ENCODE measurements at regions not wholly inside any gene's neighbourhood (a gene's known extent, or its start where the extent isn't known, plus 50 kb on each side); places are given as distances from the start of the nearest gene placed in this dataset.
A peak's percentile ranks its signal among the peaks of the same experiment; 100 is the strongest.

- FAIRE-seq: no peak
- ChIA-PET CTCF (ENCODE audit: low intra/inter-chr PET ratio, low total read pairs) (no interaction called here), POLR2A (no interaction called here)
- Histone ChIP-seq H2AFZ (ENCODE audit: low read length) (no peak overlapping the region), H3K27me3 (ENCODE audit: control insufficient read depth in 1 of 2, insufficient read depth in 2 of 2, low read length in 2 of 2) (peaks cover 1 to 12% of the 10 kb centered on the region in 2 experiments; a peak in 3 of 5 replicates), H3K4me2 (ENCODE audit: low read depth, low read length) (no peak overlapping the region), H3K9ac (ENCODE audit: insufficient read depth, low read depth, low read length) (no peak overlapping the region), H3K9me3 (ENCODE audit: low read length) (no peaks in the 10 kb centered on the region), H3K4me3 (replicated peaks in 1 of 3; ENCODE audit: insufficient read depth in 1 of 3, low read depth in 2 of 3, low read length in 3 of 3) (no peak overlapping the region), H3K36me3 (replicated peaks in 1 of 2; ENCODE audit: control insufficient read depth in 1 of 2, insufficient read depth in 2 of 2, low read length in 2 of 2) (no peaks in the 10 kb centered on the region), H3K4me1 (ENCODE audit: insufficient read depth, low read length) (no peaks in the 10 kb centered on the region), H3K79me2 (ENCODE audit: insufficient read depth, low read length) (no peaks in the 10 kb centered on the region), H3K27ac (ENCODE audit: extremely low read length, insufficient read depth, low read length) (no peak overlapping the region), H4K20me1 (ENCODE audit: insufficient read depth, low read length) (no peaks in the 10 kb centered on the region)
- no TSS peak for BruUV-seq (replicated peaks)
- no peak for DNase-seq (ENCODE audit: low spot score)
- in situ Hi-C loops (cut with HindIII; ENCODE audit: extremely low pct_ligation_motif_present, low pct_unique_long_range_greater_than_20kb) (no loop called here), intact Hi-C loops (cut with micrococcal nuclease; ENCODE audit: unreplicated experiment) (no loop called here)
- TF ChIP-seq ZNF3 (CRISPR knock-in tag; IDR thresholded peaks at IDR 0.05): no peak
- no peak for TF ChIP-seq ZNF441 (CRISPR knock-in tag; IDR thresholded peaks at IDR 0.05; ENCODE audit: borderline replicate concordance)
- peak in 1 of 2 experiments; percentile 49; a peak in 2 of 4 replicates for TF ChIP-seq MAFK (conservative IDR thresholded peaks at IDR 0.05 in 1 of 2, IDR thresholded peaks at IDR 0.05 in 1 of 2; ENCODE audit: low read length in 2 of 2)
- no peak for TF ChIP-seq ZFP36L2 (CRISPR knock-in tag; IDR thresholded peaks at IDR 0.05)
- 1% methylated on average over 7 of the region's 7 CpGs for WGBS (ENCODE audit: low lambda C conversion rate)
- no peak for ATAC-seq
These were observed 60.0 kb upstream of the NMNAT3 start for GRCh38 chr3:139737682-139738361.

- H4K20me1 ChIP-seq (ENCODE audit: insufficient read depth, low read length): no peaks in the 10 kb centered on the region
- in situ Hi-C loops (cut with HindIII; ENCODE audit: extremely low pct_ligation_motif_present, low pct_unique_long_range_greater_than_20kb) (no loop called here), intact Hi-C loops (cut with micrococcal nuclease; ENCODE audit: unreplicated experiment) (no loop called here)
- no peak overlapping the region for H3K4me2 ChIP-seq (ENCODE audit: low read depth, low read length)
- no peak overlapping the region for H2AFZ ChIP-seq (ENCODE audit: low read length)
- H3K79me2 ChIP-seq (ENCODE audit: insufficient read depth, low read length): no peaks in the 10 kb centered on the region
- BruUV-seq (replicated peaks): no TSS peak
- 12% methylated on average over 6 of the region's 6 CpGs for WGBS (ENCODE audit: low lambda C conversion rate)
- ChIA-PET CTCF (ENCODE audit: low intra/inter-chr PET ratio, low total read pairs) (no interaction called here), POLR2A (no interaction called here)
- H3K4me3 ChIP-seq (replicated peaks in 1 of 3; ENCODE audit: insufficient read depth in 1 of 3, low read depth in 2 of 3, low read length in 3 of 3): no peak overlapping the region
- H3K27me3 ChIP-seq (ENCODE audit: control insufficient read depth in 1 of 2, insufficient read depth in 2 of 2, low read length in 2 of 2): peaks cover 1 to 8% of the 10 kb centered on the region in 2 experiments; a peak in 2 of 5 replicates
- ATAC-seq (no peak), DNase-seq (ENCODE audit: low spot score) (no peak), FAIRE-seq (no peak)
- H3K27ac ChIP-seq (ENCODE audit: extremely low read length, insufficient read depth, low read length): no peak overlapping the region
- no peaks in the 10 kb centered on the region for H3K9me3 ChIP-seq (ENCODE audit: low read length)
- H3K4me1 ChIP-seq (ENCODE audit: insufficient read depth, low read length): no peaks in the 10 kb centered on the region
- H3K9ac ChIP-seq (ENCODE audit: insufficient read depth, low read depth, low read length): no peak overlapping the region
- H3K36me3 ChIP-seq (replicated peaks in 1 of 2; ENCODE audit: control insufficient read depth in 1 of 2, insufficient read depth in 2 of 2, low read length in 2 of 2): no peaks in the 10 kb centered on the region
- TF ChIP-seq ZNF678 (CRISPR knock-in tag; IDR thresholded peaks at IDR 0.05) (no peak), MLXIP (CRISPR knock-in tag; IDR thresholded peaks at IDR 0.05; ENCODE audit: borderline replicate concordance) (no peak), TEF (CRISPR knock-in tag; IDR thresholded peaks at IDR 0.05) (no peak), DDIT3 (CRISPR knock-in tag; IDR thresholded peaks at IDR 0.05) (no peak), ZNF710 (CRISPR knock-in tag; IDR thresholded peaks at IDR 0.05; ENCODE audit: borderline replicate concordance) (no peak), ATF4 (CRISPR knock-in tag; IDR thresholded peaks at IDR 0.05) (no peak), CBX5 (CRISPR knock-in tag; IDR thresholded peaks at IDR 0.05; ENCODE audit: borderline replicate concordance) (no peak)
These were observed 57.4 kb upstream of the NMNAT3 start for GRCh38 chr3:139735191-139735590.
